DND-41 (cell line): ENCODE measurements at regions not wholly inside any gene's neighbourhood (a gene's known extent, or its start where the extent isn't known, plus 50 kb on each side); places are given as distances from the start of the nearest gene placed in this dataset.
"Not testable (repeated sequence)": the region's sequence is repeated elsewhere in the genome, so short reads cannot be mapped to it uniquely, and the experiment has no call there.

Experiments
- ATAC-seq: fragments of 200-7000 bp; cut with Tn5 transposase; 3 replicates; pipeline ENCODE4 v1.9.1; 2021; ENCODE audit warnings: low read depth; ENCODE audit not compliant: insufficient read depth
- DNase-seq: peaks from one replicate; pipeline ENCODE4 v3.0.0-alpha.2; 2020
- H2AFZ ChIP-seq: 2 replicates; pipeline ENCODE4 v1.6.0; 2012; ENCODE audit warnings: low read depth, low read length
- H3K27ac ChIP-seq: 2 replicates; pipeline ENCODE4 v1.5.1; 2012; ENCODE audit warnings: low read length, inconsistent platforms
- H3K27me3 ChIP-seq: fragments of 200-600 bp; sonication (generic); 2 replicates; pipeline ENCODE4 v1.6.0; 2012; ENCODE audit warnings: low read length, mild to moderate bottlenecking, inconsistent platforms; ENCODE audit not compliant: insufficient read depth, poor library complexity
- H3K36me3 ChIP-seq: 2 replicates; pipeline ENCODE4 v1.5.1; 2012; ENCODE audit warnings: low read length, inconsistent platforms; ENCODE audit not compliant: insufficient read depth
- H3K4me1 ChIP-seq: 2 replicates; pipeline ENCODE4 v1.5.1; 2012; ENCODE audit warnings: mild to moderate bottlenecking, low read length; ENCODE audit not compliant: insufficient read depth
- H3K4me2 ChIP-seq: 2 replicates; pipeline ENCODE4 v1.6.0; 2012; ENCODE audit warnings: mild to moderate bottlenecking, moderate library complexity, low read length, inconsistent platforms; ENCODE audit not compliant: insufficient read depth
- H3K4me3 ChIP-seq, 2 experiments: fragments of 200-600 bp in 1 of 2; shearing (Covaris generic) in 1 of 2; 2 replicates each; pipeline ENCODE4 v1.5.1; 2012 to 2016; ENCODE audit warnings: inconsistent platforms in 2 of 2, low read length in 2 of 2, mild to moderate bottlenecking in 2 of 2, low read depth in 1 of 2, moderate library complexity in 1 of 2
- H3K79me2 ChIP-seq: 2 replicates; pipeline ENCODE4 v1.6.0; 2012; ENCODE audit warnings: low read length, inconsistent platforms; ENCODE audit not compliant: insufficient read depth
- H3K9ac ChIP-seq: 2 replicates; pipeline ENCODE4 v1.6.0; 2012; ENCODE audit warnings: low read depth, mild to moderate bottlenecking, inconsistent platforms, low read length, moderate library complexity
- H3K9me3 ChIP-seq: 2 replicates; pipeline ENCODE4 v1.5.1; 2012; ENCODE audit warnings: low read length, moderate library complexity, mild to moderate bottlenecking, inconsistent platforms; ENCODE audit not compliant: insufficient read depth, severe bottlenecking
- H4K20me1 ChIP-seq: 2 replicates; pipeline ENCODE4 v1.6.0; 2012; ENCODE audit warnings: low read length; ENCODE audit not compliant: insufficient read depth
- EZH2 ChIP-seq: IDR thresholded peaks from 3 replicates; pipeline ENCODE4 v1.6.1; 2012; ENCODE audit warnings: borderline replicate concordance, low read depth, mild to moderate bottlenecking, moderate library complexity, low read length, inconsistent platforms; ENCODE audit not compliant: severe bottlenecking
- TF ChIP-seq, protein P1 (sequence below): IDR thresholded peaks from 2 replicates; pipeline ENCODE4 v1.5.1; 2012; ENCODE audit warnings: borderline replicate concordance, low read length, moderate library complexity, mild to moderate bottlenecking; ENCODE audit not compliant: poor library complexity, severe bottlenecking; ENCODE audit errors: extremely low read depth

DNA sequence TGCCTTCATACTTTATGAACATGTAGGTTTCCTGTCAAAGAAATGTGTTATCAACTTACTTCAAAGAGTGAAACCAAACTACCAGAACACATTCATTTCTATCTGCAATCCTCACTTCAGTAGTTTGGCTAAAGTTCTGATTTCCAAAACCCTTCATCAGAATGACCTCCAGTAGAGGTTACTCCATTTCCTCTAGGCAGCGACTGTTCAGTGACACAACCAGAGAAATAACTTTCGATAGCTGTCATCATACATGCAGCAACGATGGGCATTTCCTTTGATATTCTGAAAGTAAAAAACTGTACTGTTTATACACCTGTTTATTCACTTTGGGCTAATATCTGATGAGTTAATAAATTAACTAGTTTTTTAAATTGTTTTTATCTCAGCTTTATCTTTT is 532.5 kb upstream of the IZUMO3 start:
- H3K36me3 ChIP-seq, result no peaks in the 10 kb centered on the region
- H3K9ac ChIP-seq, result no peak overlapping the region
- H3K4me3 ChIP-seq, result no peak overlapping the region
- no peaks in the 10 kb centered on the region for H3K4me1 ChIP-seq
- H3K27me3 ChIP-seq, result no peaks in the 10 kb centered on the region
- no peak for TF ChIP-seq EZH2
- no peaks in the 10 kb centered on the region for H4K20me1 ChIP-seq
- no peak overlapping the region for H2AFZ ChIP-seq
- no peak overlapping the region for H3K4me2 ChIP-seq
- no peaks in the 10 kb centered on the region for H3K79me2 ChIP-seq
- no peaks in the 10 kb centered on the region for H3K9me3 ChIP-seq
- ATAC-seq (no peak), DNase-seq (no peak)
- no peak overlapping the region for H3K27ac ChIP-seq

DNA sequence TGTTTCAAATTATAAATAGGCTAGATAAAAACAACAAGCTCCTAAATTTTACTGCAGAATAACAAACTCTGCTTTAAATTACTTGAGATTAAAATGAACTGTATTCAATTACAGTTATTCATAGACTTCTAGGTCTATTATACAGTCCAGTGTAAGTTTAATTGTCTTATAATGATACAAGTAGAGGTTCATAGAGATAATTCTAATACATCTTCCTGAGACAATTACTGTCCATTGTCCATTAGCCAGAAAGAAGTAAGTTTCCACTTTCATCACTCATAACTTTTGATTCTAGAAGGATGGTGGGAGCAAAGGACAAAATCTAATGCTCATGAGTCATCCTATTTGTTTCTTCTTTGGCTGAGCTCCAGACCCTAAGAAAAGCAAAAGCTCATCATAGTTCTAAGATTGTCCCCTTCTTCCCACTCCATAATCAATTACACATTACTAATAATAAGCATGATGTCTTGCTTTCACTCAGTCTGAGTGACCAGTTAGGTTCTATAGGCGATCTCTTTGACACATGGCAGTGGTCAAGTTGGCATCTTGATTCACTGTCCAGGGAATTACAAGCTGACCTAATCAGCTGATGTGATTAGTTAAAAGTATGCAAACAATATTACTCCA is 502.5 kb upstream of the IZUMO3 start:
- H4K20me1 ChIP-seq, result no peaks in the 10 kb centered on the region
- no peaks in the 10 kb centered on the region for H3K27me3 ChIP-seq
- H3K4me3 ChIP-seq, result no peak overlapping the region
- no peaks in the 10 kb centered on the region for H3K4me1 ChIP-seq
- H2AFZ ChIP-seq, result no peak overlapping the region
- ATAC-seq (no peak), DNase-seq (no peak)
- H3K79me2 ChIP-seq, result no peaks in the 10 kb centered on the region
- H3K9ac ChIP-seq, result no peak overlapping the region
- H3K4me2 ChIP-seq, result no peak overlapping the region
- H3K36me3 ChIP-seq, result no peaks in the 10 kb centered on the region
- H3K27ac ChIP-seq, result no peak overlapping the region
- no peak for TF ChIP-seq EZH2
- TF ChIP-seq, protein P1, sequence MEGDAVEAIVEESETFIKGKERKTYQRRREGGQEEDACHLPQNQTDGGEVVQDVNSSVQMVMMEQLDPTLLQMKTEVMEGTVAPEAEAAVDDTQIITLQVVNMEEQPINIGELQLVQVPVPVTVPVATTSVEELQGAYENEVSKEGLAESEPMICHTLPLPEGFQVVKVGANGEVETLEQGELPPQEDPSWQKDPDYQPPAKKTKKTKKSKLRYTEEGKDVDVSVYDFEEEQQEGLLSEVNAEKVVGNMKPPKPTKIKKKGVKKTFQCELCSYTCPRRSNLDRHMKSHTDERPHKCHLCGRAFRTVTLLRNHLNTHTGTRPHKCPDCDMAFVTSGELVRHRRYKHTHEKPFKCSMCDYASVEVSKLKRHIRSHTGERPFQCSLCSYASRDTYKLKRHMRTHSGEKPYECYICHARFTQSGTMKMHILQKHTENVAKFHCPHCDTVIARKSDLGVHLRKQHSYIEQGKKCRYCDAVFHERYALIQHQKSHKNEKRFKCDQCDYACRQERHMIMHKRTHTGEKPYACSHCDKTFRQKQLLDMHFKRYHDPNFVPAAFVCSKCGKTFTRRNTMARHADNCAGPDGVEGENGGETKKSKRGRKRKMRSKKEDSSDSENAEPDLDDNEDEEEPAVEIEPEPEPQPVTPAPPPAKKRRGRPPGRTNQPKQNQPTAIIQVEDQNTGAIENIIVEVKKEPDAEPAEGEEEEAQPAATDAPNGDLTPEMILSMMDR, result no peak
- H3K9me3 ChIP-seq, result no peaks in the 10 kb centered on the region

DNA sequence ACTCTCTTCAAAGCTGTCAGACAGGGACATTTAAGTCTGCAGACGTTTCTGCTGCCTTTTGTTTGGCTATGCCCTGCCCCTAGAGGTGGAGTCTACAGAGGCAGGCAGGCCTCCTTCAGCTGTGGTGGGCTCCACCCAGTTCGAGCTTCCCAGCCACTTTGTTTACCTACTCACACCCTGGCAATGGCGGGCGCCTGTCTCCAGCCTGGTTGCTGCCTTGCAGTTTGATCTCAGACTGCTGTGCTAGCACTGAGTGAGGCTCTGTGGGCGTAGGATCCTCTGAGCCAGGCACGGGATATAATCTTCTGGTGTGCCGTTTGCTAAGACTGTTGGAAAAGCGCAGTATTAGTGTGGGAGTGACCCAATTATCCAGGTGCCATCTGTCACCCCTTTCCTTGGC is 499.8 kb upstream of the IZUMO3 start:
- H3K36me3 ChIP-seq, ATAC-seq, H4K20me1 ChIP-seq, H3K9me3 ChIP-seq, H3K9ac ChIP-seq, DNase-seq, H3K27ac ChIP-seq, H3K4me2 ChIP-seq, H3K4me3 ChIP-seq, H3K79me2 ChIP-seq, H3K27me3 ChIP-seq, H2AFZ ChIP-seq, H3K4me1 ChIP-seq: not testable (repeated sequence)

DNA sequence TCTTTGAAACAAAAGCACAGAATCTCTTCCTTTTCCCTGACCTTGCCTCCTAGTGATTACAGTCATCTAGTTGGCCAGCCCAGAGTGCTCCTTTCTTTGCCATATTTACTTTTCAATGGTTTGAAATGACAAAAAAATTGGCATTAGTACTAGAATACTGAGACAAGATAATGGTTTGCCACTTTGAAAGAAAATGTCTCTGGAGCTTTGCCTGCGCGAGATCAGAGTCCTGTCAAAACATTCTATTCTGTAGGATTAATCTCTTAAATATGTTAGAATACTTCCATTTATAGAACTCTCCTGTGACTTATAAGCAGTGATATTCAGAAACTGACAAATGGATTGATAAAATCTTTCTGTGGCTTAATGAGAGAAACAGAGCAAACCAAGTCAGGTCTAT is 484.0 kb upstream of the IZUMO3 start:
- H2AFZ ChIP-seq, result no peak overlapping the region
- no peak overlapping the region for H3K4me2 ChIP-seq
- no peak overlapping the region for H3K27ac ChIP-seq
- no peak overlapping the region for H3K9ac ChIP-seq
- H3K4me1 ChIP-seq, result no peaks in the 10 kb centered on the region
- H3K27me3 ChIP-seq, result no peaks in the 10 kb centered on the region
- no peak for ATAC-seq
- no peaks in the 10 kb centered on the region for H3K79me2 ChIP-seq
- no peak overlapping the region for H3K4me3 ChIP-seq
- H3K9me3 ChIP-seq, result no peaks in the 10 kb centered on the region
- TF ChIP-seq, protein P1, result no peak
- no peak for TF ChIP-seq EZH2
- DNase-seq, result no peak
- H4K20me1 ChIP-seq, result no peaks in the 10 kb centered on the region
- no peaks in the 10 kb centered on the region for H3K36me3 ChIP-seq
